Endothelial cell of umbilical vein (primary cell): ENCODE measurements at regions not wholly inside any gene's neighbourhood (a gene's known extent, or its start where the extent isn't known, plus 50 kb on each side); places are given as distances from the start of the nearest gene placed in this dataset.

Source experiments
- BruUV-seq: library from RNA; stranded (reverse); fragments of 400-500 nt; replicated peaks from 2 replicates; lab custom pipeline; 2021; lab: Mats Ljungman, UMichigan
- CTCF ChIA-PET: fragments of 300-600, 350-600 bp; sonication (Branson Sonifier 250); formaldehyde crosslinking; loops from one replicate; lab custom pipeline; 2021; ENCODE audit warnings: antibody characterized with exemption, inconsistent platforms; lab: Charles Lee
- POLR2A ChIA-PET: fragments of 300-600, 350-600 bp; sonication (Branson Sonifier 250); formaldehyde crosslinking; loops from one replicate; lab custom pipeline; 2021; ENCODE audit warnings: antibody characterized with exemption, inconsistent platforms; lab: Charles Lee
- DNase-seq: peaks from one replicate; pipeline ENCODE4 v3.0.0-alpha.2; 2011; ENCODE audit warnings: low read depth, low spot score
- FAIRE-seq: peaks from 2 replicates; lab custom pipeline; 2011; peaks lifted over from hg19 to GRCh38; lab: Jason Lieb, UNC
- H2AFZ ChIP-seq: 2 replicates; pipeline ENCODE4 v1.6.0; 2012; ENCODE audit warnings: low read depth, low read length, control low read depth, inconsistent platforms
- H3K27ac ChIP-seq: 2 replicates; pipeline ENCODE4 v1.5.1; 2011; ENCODE audit warnings: low read depth, mild to moderate bottlenecking, control low read depth, low read length, moderate library complexity; ENCODE audit not compliant: insufficient read depth
- H3K27me3 ChIP-seq, 2 experiments: 2 replicates each; pipeline versions ENCODE4 v1.6.0 to v1.6.1; 2011; ENCODE audit warnings: low read length in 2 of 2, mixed read lengths in 1 of 2; ENCODE audit not compliant: control insufficient read depth in 2 of 2, insufficient read depth in 2 of 2
- H3K36me3 ChIP-seq, 2 experiments: 2 replicates in 1 of 2; 3 replicates in 1 of 2; pipeline ENCODE4 v1.5.1; 2011; ENCODE audit warnings: low read length in 2 of 2, mild to moderate bottlenecking in 1 of 2, moderate library complexity in 1 of 2; ENCODE audit not compliant: control insufficient read depth in 2 of 2, insufficient read depth in 2 of 2; ENCODE audit errors: extremely low read depth in 1 of 2
- H3K4me1 ChIP-seq: 3 replicates; pipeline ENCODE4 v1.5.1; 2011; ENCODE audit warnings: mild to moderate bottlenecking, low read length; ENCODE audit not compliant: control insufficient read depth, insufficient read depth; ENCODE audit errors: extremely low read depth
- H3K4me2 ChIP-seq: 2 replicates; pipeline ENCODE4 v1.6.1; 2011; ENCODE audit warnings: low read length, control low read depth, mixed read lengths; ENCODE audit not compliant: insufficient read depth
- H3K4me3 ChIP-seq, 3 experiments: fragments of 200-600 bp in 1 of 3; sonication (generic), shearing (Covaris generic) in 1 of 3; replicated peaks in 1 of 3; 2 replicates each; pipeline ENCODE4 v1.5.1; 2011 to 2016; ENCODE audit warnings: control low read depth in 3 of 3, low read length in 3 of 3, mild to moderate bottlenecking in 2 of 3, inconsistent platforms in 1 of 3, low read depth in 1 of 3, moderate library complexity in 1 of 3; ENCODE audit not compliant: insufficient read depth in 1 of 3
- H3K79me2 ChIP-seq: 2 replicates; pipeline ENCODE4 v1.6.0; 2012; ENCODE audit warnings: low read length, inconsistent platforms; ENCODE audit not compliant: control insufficient read depth, insufficient read depth
- H3K9ac ChIP-seq: replicated peaks from 2 replicates; pipeline ENCODE3; 2011; ENCODE audit warnings: low read length, control low read depth; ENCODE audit not compliant: insufficient read depth; ENCODE audit errors: extremely low read depth
- H3K9me1 ChIP-seq: replicated peaks from 3 replicates; pipeline ENCODE4 v1.6.0; 2011; ENCODE audit warnings: mild to moderate bottlenecking, low read length; ENCODE audit not compliant: control insufficient read depth, insufficient read depth; ENCODE audit errors: extremely low read depth
- H3K9me3 ChIP-seq: replicated peaks from 2 replicates; pipeline ENCODE4 v1.5.1; 2012; ENCODE audit warnings: low read length, inconsistent platforms; ENCODE audit not compliant: control insufficient read depth, insufficient read depth
- H4K20me1 ChIP-seq: replicated peaks from 2 replicates; pipeline ENCODE3; 2011; ENCODE audit warnings: mild to moderate bottlenecking, low read length; ENCODE audit not compliant: control insufficient read depth, insufficient read depth; ENCODE audit errors: extremely low read depth
- EZH2 ChIP-seq: IDR thresholded peaks from 2 replicates; pipeline ENCODE4 v1.6.1; 2012; ENCODE audit warnings: borderline replicate concordance, low read depth, mild to moderate bottlenecking, moderate library complexity, low read length, inconsistent platforms; ENCODE audit not compliant: severe bottlenecking
- FOS ChIP-seq: IDR thresholded peaks from 2 replicates; pipeline ENCODE4 v1.6.1; 2011; ENCODE audit warnings: mild to moderate bottlenecking, low read length, moderate library complexity, borderline replicate concordance; ENCODE audit not compliant: insufficient read depth
- GATA2 ChIP-seq: IDR thresholded peaks from 2 replicates; pipeline ENCODE4 v1.7.0; 2011; ENCODE audit warnings: low read depth, mild to moderate bottlenecking, moderate library complexity, mixed read lengths, low read length; ENCODE audit not compliant: insufficient read length, insufficient read depth
- JUN ChIP-seq: IDR thresholded peaks from 2 replicates; pipeline ENCODE4 v1.6.1; 2011; ENCODE audit warnings: borderline replicate concordance, low read depth; ENCODE audit not compliant: insufficient read length, insufficient read depth
- MAX ChIP-seq: IDR thresholded peaks from 2 replicates; pipeline ENCODE4 v1.6.1; 2011; ENCODE audit not compliant: insufficient read depth, insufficient read length
- MYC ChIP-seq: IDR thresholded peaks from one replicate; pipeline ENCODE4 v1.6.1; 2011; ENCODE audit warnings: mild to moderate bottlenecking, low read depth, low read length
- POLR2A ChIP-seq: IDR thresholded peaks from 2 replicates; pipeline ENCODE4 v1.6.1; 2012; ENCODE audit warnings: low read depth, mild to moderate bottlenecking, control low read depth, low read length
- POLR2AphosphoS5 ChIP-seq: IDR thresholded peaks from 2 replicates; pipeline ENCODE4 v1.6.1; 2012; ENCODE audit warnings: low read depth, mild to moderate bottlenecking, control low read depth, low read length, moderate library complexity; ENCODE audit not compliant: insufficient read depth
- dilution Hi-C: fragments of 300-500 bp; cut with MboI; formaldehyde crosslinking; loops from one replicate; pipeline ENCODE4 v1.15.0; 2019; ENCODE audit warnings: low sequenced_read_pairs; ENCODE audit not compliant: extremely low pct_ligation_motif_present
- intact Hi-C: fragments of 100-400 bp; cut with micrococcal nuclease; formaldehyde crosslinking; loops from one replicate; pipeline ENCODE4 v1.10.0; 2022
- TF ChIP-seq, protein P1 (sequence below), 2 donors: IDR thresholded peaks; 1 replicate in 1 of 2; 2 replicates in 1 of 2; pipeline ENCODE4 v1.5.1; 2011; ENCODE audit warnings: low read length in 2 of 2, mild to moderate bottlenecking in 2 of 2, moderate library complexity in 2 of 2, control low read depth in 1 of 2, inconsistent platforms in 1 of 2, low read depth in 1 of 2; ENCODE audit not compliant: insufficient read depth in 1 of 2; ENCODE audit errors: extremely low read depth in 1 of 2

DNA sequence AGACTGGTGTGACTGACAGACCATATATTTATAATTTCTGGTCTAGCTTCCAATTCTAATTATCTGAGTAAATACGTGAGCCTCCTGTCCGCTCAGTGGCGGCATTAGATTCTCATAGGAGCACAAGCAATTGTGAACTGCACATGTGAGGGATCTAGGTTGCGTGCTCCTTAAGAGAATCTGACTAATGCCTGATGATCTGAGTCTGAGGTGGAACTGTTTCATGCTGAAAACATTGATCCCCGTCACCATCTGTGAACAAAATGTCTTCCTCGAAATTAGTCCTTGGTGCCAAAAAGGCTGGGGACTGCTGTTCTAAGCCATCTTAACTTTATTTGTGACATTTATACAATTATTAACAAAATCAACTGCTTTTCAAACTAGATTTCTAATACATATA, 164.7 kb upstream of the MEOX2 start:
- intact Hi-C loops = loop anchor here (5.0 to 10.0 kb wide), 4 partner anchors 71 to 526 kb away; no protein-coding TSS in a partner anchor
- dilution Hi-C loops = no loop called here
- Histone ChIP-seq H4K20me1 (no peaks in the 10 kb centered on the region), H3K27me3 (no peaks in the 10 kb centered on the region), H2AFZ (no peak overlapping the region), H3K4me1 (peaks cover 32% of the 10 kb centered on the region), H3K9me3 (no peaks in the 10 kb centered on the region), H3K9ac (no peak overlapping the region), H3K79me2 (no peaks in the 10 kb centered on the region), H3K4me3 (no peak overlapping the region), H3K36me3 (no peaks in the 10 kb centered on the region), H3K9me1 (no peaks in the 10 kb centered on the region), H3K4me2 (no peak overlapping the region), H3K27ac (no peak overlapping the region)
- ChIA-PET POLR2A (no interaction called here), CTCF (no interaction called here)
- no TSS peak for BruUV-seq
- no peak for FAIRE-seq
- DNase-seq = no peak
- TF ChIP-seq EZH2 = no peak
- no peak for TF ChIP-seq FOS
- no peak for TF ChIP-seq POLR2AphosphoS5
- no peak for TF ChIP-seq GATA2
- TF ChIP-seq, protein P1, sequence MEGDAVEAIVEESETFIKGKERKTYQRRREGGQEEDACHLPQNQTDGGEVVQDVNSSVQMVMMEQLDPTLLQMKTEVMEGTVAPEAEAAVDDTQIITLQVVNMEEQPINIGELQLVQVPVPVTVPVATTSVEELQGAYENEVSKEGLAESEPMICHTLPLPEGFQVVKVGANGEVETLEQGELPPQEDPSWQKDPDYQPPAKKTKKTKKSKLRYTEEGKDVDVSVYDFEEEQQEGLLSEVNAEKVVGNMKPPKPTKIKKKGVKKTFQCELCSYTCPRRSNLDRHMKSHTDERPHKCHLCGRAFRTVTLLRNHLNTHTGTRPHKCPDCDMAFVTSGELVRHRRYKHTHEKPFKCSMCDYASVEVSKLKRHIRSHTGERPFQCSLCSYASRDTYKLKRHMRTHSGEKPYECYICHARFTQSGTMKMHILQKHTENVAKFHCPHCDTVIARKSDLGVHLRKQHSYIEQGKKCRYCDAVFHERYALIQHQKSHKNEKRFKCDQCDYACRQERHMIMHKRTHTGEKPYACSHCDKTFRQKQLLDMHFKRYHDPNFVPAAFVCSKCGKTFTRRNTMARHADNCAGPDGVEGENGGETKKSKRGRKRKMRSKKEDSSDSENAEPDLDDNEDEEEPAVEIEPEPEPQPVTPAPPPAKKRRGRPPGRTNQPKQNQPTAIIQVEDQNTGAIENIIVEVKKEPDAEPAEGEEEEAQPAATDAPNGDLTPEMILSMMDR (IDR thresholded peaks at IDR 0.05; ENCODE audit: extremely low read depth in 1 of 2, insufficient read depth in 1 of 2, low read depth in 1 of 2, low read length in 2 of 2) = no peak
- TF ChIP-seq MYC = no peak
- TF ChIP-seq MAX = no peak
- no peak for TF ChIP-seq JUN
- no peak for TF ChIP-seq POLR2A
